CD4-positive, alpha-beta T cell treated with Interleukin-10 for 1 hour (primary cell): ENCODE measurements at regions not wholly inside any gene's neighbourhood (a gene's known extent, or its start where the extent isn't known, plus 50 kb on each side); places are given as distances from the start of the nearest gene placed in this dataset.

Experiments
- DNase-seq: peaks from one replicate; pipeline ENCODE4 v3.0.0-alpha.2; 2020

DNA sequence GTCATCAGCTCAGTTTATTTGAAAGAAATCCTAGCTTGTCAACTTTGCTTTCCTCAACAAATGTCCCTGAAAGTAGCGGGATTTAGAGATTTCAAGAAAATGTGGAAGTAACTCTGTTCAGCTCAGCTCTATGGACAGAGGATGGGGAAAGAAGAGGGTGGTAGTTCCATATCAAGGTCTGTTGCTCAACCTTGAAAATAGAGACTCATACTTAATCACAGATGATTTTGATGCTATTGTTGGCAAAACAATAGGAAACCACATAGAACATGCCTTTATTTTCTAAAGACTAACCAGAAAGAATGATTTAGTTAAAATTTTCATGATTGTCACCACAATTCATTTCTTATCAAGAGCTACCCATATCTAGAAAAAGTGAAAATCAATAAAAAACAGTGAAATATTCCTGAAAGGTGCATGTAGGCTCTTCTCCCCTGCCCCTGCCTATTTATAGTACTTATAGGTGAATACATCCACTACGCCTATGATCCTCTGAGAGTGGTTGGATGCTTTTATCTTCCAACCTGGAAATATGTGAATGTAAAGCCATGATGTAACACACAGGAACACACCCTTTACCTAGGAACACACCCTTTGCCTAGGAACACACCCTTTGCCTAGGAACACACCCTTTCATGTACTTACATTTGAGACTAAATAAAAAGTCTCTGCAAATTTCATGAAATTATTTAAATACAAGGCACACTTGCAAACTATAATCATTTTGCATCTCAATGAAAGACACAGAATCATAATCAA is 65.8 kb downstream of the ETAA1 start:
- DNase-seq: no peak

DNA sequence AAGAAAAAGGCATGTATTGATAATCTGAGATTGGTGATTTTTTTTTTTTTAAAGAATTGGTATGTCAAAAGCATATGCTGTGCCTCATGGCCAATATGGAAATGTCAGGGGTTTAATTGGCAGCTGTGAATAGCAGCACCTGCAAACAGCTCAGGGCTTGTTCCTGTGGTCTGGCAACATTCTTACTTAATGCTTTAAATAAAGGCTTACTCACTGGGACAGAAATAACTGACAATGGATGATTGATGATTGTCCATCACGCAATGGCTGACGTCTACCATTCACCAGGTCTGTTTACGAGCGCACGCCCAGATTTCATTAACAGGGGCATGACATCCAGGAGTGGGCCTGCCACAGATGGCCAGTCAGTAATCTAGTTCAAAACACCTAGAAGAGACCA is 66.7 kb downstream of the ETAA1 start:
- DNase-seq: no peak

GRCh38 chr2:67465623-67466022 is 68.5 kb downstream of the ETAA1 start:
- no peak for DNase-seq

- DNase-seq: no peak
Observed at GRCh38 chr2:67466734-67467133, 69.6 kb downstream of the ETAA1 start.

DNA sequence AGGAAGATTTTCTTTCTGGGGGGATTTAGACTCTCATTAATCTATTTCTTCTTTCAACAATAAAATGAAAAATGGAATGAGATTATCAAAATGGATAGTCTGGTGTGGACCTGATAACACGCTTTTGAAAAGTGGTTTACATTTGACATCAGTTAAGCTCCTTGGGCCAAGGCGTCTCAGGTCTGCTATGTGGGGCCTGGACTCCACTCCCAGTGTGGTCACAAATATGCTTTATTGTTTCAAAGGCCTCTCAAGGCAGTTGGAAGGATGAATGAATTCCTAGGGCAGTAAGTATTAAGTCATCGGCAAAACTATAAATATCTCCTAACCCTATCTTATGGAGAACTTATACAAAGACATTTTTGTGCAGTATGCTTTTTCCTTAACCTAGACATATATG is 74.5 kb downstream of the ETAA1 start:
- no peak for DNase-seq

- DNase-seq: no peak
Observed at GRCh38 chr2:67476809-67477790, 80.0 kb downstream of the ETAA1 start.

DNA sequence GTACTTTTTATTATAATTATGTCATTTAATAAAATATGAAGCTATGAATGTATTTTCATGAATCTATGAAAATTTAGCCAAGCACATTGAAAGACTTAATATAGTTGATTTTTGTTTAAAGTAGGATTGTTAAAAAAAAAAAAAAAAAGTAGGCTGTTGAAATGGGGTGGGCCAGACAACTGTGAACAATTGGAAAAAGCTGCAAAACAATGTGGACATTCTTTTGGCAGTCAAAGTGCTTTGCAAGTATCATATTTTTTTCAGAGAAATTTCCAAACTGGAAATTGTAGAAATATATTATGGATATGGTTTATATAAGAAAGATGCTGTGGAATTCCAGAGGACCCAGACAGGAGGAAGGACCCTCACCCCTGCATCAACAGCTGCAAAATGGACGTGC is 82.1 kb downstream of the ETAA1 start:
- no peak for DNase-seq

DNA sequence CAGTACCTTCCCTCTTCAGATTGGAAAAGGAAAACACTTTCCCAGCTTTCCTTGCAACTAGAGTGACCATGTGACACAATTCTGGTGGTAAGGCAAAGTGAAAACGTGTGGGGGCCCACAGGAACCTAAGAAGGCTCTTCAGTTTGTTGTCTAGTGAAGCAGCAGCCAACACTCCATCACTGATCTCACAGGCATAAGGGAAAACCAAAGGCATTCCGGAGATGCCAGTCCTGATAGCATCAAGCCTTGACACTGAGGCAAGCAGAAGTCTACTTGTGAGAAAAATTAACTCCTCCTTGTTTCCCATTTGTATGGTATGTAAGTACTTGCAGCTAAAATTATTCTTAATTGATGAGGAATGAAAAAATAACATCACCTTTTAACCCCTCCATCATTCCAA is 88.3 kb downstream of the ETAA1 start:
- no peak for DNase-seq

DNA sequence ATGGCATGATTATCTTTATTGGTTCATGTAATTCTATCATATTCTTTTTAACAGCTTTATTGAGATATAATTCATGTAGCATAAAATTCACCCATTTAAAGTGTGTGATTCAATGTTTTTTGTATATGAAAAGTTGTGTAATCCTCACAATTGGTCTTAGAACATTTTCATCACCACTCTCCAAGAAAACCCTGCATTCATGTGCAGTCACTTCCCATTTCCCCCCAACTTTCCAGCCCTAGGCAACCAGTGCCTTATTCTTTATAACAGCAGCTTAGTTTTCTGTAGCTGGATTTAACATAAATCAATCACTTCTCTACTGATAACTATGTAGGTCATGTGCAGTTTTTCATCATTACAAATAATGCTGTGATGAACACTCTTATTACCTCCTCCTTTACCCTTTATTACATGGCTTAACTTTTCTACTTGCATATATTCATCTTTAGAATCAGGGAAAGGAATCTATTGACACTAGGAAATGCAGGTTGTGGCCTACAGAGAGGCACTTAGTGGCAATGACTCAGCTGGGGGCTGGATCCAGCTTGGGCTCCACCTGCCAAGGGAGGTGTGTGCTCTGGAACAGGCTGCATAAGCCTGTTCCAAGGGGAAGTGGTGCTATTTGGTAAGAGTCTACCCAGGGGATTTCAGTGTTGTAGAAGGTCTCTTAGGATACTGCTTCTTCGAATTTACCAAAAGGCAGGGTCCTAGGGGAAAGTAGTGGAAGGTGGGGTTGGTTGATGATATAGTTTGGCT is 89.1 kb downstream of the ETAA1 start:
- no peak for DNase-seq

- no peak for DNase-seq
Observed at GRCh38 chr2:67487993-67488392, 90.9 kb downstream of the ETAA1 start.

DNA sequence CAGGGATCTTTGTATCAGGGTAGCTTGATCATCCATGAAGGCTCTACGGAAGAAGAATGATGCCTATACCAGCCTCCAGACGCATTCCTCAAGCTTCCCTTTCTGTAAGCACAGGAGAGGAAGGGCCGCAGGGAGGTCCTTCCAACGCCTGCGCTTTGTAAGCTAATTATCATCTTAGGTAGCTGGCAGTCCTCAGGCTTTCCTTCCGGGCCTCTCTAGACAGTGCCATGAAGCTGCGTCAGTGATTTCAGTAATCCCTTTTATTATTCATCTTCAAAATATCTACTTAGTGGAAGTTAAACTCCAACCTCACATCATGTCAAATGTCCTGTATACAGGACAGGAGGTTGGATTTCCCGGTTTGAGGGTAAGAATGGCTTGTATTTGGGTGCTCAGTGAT is 92.3 kb downstream of the ETAA1 start:
- no peak for DNase-seq

- DNase-seq: no peak
Observed at GRCh38 chr2:67498931-67499330, 101.8 kb downstream of the ETAA1 start.

GRCh38 chr2:67499989-67500388 is 102.9 kb downstream of the ETAA1 start:
- no peak for DNase-seq

DNA sequence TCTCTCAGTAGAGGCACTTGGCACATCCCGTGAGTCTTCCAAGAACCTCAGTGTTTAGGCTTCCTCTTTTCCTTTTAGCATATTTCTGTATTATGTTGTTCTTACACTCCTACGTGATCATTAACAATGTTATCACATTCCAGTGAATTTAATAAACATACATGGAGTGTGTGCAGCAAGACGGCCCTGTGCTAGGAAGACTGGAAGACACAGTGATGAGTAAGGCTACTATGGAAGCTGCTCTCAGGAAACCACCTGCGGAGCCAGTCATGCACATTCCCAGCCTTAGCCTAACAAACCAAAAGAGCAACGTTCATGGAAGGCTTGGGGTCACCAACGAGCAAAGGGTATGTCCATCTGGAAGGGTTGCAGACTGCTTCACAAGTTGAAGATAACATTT is 103.4 kb downstream of the ETAA1 start:
- DNase-seq: no peak

DNA sequence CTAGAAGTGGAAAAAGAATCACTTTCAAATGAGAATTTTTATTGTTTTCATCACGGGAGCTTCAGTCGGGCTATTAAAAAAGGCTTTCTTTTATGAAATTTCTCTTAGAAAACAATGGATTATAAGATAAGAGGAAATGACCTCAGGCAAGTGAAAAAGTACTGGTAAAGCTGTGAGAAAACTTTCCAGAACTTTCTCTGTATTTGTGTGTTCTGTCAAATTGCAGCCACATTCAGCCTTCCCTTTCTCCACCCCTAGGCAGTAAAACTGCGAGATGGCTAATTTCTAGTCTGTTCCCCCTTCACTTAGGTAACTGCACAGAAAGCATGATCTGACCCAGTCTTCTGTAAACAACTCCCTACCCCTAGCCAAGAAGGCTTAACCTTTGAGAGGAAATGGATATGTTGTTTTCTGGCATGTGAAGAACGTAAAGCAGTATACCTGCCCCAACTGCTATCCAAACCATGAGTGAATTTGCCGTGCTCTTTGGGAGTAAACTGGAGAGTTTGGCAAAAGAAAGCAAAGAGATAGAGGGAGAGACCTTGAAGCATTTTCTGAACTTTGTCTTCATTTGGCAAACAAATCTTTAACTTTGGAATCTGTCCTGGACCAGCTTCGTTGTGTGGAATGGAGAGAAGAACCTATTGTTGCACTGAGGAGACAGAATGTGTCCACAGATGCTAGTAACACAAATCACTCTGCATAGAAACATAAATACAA is 105.4 kb downstream of the ETAA1 start:
- DNase-seq: no peak

GRCh38 chr2:67503066-67503795 is 106.1 kb downstream of the ETAA1 start:
- no peak for DNase-seq

- no peak for DNase-seq
Observed at GRCh38 chr2:67510745-67511144, 113.6 kb downstream of the ETAA1 start.

- no peak for DNase-seq
Observed at GRCh38 chr2:67514515-67514914, 117.4 kb downstream of the ETAA1 start.

- no peak for DNase-seq
Observed at GRCh38 chr2:67515056-67515455, 117.9 kb downstream of the ETAA1 start.

DNA sequence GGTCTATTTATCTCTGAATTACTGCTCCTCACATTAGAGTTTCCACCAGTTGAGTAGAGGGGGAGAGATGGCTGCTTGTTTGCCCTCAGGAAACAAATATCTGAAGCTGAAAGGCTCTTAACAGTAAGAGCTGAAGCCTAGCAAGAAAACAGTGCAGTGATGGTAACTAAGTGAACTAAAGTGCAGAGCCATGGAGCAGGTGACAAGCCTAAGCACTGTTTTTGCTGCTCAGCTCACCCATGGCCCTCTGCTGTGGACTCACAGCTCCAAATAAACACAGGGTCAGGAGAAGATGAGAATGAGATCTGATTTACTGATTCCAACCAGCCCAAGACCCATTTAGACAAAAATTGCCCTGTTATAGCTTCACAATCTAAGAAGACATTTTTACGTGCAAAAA is 118.4 kb downstream of the ETAA1 start:
- no peak for DNase-seq

DNA sequence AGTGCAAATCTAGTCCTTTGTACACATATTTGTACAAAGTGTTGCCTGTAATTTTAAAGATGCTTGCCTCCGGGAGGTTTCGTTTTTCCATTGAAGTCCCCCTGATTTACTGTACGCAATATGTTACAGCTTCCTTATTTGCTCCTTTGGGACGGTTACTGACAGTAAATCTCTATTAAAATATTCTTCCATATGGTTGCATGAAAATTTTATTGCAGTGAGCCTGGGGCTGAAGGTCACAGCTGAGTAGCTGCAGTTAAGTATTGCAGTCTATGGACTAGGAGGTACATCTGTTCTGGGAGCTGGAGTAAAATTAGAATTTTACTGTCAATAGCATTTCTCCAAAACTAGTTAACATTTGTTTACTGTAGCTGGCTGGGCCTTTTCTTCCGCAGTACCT is 119.2 kb downstream of the ETAA1 start:
- no peak for DNase-seq
